ENCODE measurements at regions not wholly inside any gene's neighbourhood (a gene's known extent, or its start where the extent isn't known, plus 50 kb on each side); places are given as distances from the start of the nearest gene placed in this dataset.

DNA sequence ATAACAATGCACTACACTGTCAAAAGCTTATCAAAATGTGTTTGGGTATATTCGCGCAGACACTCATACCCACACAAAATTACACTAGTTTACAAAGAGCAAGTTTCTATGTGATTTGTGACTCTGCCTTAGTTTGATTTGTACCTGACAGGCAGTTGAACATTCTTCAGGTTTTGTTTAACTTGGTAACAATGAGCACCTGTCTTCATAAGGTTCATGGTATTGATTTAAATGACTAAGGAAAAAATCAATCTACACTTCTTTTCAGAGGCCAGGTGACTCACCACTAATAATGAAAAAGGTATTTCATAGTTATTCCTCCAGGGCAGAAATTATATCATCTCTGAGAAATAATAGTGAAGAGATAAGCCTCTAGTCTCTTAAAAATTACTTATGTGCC lies 1114.6 kb upstream of the AGA start:
- no peak for DNase-seq
- intact Hi-C loops (cut with DNase I), result no loop called here
- no peak for ATAC-seq

DNA sequence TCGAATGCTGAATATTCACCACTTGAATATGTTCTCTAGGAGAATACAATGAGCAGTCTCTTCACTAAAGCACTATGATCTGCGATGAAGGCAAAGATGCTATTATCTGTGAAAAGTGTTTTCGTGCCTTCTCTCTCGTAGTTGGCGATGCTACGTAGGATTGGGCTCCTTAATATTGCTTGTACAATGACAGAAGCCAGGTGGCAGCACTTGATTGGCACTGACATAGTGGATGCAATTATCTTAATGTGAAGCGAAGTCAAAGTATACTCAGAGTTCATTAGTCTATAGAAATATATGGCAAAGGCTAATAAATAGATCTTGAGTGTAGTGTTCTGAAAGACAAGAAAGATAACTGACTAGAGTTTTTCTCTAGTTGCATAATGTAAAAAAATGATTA lies 1135.7 kb upstream of the AGA start:
- ATAC-seq (no peak), DNase-seq (no peak)
- intact Hi-C loops (cut with DNase I), result no loop called here

DNA sequence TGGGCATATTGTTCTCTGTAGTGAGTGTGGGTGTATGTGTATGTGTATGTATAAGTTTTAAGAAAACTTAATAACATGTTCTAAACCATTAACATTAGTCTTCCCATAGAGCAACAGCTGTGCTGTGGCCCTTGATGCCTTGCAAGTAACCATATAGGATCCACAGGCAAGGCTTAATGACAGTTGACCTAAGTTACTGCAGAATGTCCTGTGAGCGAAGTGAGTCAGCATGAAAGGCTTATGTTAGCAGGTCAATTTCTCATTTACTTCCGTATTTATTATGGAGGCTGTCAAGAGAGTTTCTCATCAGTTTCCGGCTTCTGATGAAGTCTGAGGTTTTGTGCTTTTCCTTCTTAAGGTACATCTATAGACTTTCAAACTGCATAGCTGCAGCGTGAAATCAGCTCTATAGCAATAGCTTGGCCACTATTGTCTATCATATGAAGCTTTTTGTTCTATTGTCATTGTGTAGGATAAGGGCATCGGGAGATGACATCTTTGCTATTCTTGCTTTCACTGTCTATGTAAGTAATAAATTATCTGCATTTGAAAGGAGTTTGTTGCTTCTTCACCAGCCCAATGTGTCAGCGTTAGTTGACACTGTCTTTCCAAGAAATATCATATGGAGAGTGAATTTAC lies 1153.4 kb upstream of the AGA start:
- ATAC-seq (no peak), DNase-seq (no peak)
- intact Hi-C loops (cut with DNase I), result no loop called here

DNA sequence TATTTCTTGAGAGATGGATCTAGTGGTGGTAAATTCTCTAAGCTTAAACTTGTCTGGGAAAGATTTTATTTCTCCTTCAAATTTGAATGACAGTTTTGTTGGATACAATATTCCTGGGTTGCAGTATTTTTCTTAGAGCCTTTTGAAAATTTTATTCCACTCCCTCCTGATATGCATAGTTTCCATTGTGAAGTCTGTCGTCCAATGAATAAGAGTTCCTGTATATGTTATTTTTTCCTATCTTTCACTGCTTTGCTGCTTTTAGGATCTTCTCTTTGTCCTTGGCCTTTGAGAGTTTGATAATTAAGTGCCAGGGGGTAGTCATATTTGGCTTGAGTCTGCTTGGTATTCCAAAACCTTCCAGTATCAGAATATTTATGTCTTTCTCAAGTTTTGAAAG lies 1156.4 kb upstream of the AGA start:
- no peak for ATAC-seq
- DNase-seq, result no peak
- intact Hi-C loops (cut with DNase I), result no loop called here

DNA sequence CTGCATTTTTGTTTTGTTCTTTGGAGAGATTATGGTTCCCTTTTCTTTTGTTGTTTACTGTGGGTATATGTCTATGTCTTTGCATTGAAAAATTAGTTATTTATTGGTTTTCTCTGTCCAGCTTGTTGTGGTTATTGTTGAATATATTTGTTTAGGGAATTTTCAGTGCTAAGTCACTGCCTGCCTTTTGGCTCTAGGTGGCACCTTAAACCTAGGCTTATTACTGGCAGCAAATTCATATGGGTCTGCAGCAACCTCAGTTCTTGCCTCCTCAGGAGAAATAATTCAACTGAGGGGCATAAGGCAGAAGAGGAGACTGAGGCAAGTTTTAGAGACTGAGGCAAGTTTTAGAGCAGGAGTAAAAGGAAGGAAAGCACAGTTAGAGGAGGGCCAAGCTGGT lies 1157.3 kb upstream of the AGA start:
- ATAC-seq (no peak), DNase-seq (no peak)
- intact Hi-C loops (cut with DNase I), result no loop called here

DNA sequence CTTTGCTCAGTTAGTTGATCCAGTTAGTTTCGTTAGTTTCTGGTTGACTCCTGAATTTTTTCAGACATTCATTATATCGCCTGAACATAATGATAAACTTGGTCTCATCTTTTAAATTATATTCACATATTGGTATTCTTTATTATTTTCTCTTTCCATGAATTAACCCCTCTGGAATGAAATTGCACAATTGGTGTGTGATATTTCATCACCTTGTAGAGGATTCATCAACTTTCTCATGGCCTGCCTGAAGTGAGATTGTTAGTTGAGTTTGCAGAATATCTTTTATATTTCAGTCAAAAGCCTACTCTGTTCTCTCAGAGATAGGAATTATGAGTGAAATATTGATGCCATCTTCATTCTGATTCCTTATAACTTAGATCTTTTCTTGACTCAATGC lies 1160.6 kb upstream of the AGA start:
- intact Hi-C loops (cut with DNase I), result no loop called here
- DNase-seq (no peak), ATAC-seq (no peak)

DNA sequence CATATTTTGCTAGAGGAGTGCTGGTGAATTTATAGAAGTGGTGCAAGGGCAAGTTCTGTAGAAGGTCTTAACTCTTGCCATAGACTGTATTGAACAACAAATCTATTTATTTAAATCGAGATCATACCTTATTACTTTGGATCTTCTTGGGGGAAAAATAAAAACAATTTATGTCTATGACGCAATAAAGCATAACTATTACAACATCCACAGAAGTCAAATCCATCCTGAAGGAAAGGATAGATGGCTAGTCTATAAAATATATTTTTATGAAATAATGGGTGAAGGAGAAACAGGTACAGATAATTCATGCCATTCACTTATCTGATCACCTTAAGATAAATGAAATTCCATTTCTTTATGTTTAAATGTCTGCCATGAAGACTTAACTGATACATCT lies 1168.8 kb upstream of the AGA start:
- no peak for ATAC-seq
- intact Hi-C loops (cut with DNase I), result no loop called here

DNA sequence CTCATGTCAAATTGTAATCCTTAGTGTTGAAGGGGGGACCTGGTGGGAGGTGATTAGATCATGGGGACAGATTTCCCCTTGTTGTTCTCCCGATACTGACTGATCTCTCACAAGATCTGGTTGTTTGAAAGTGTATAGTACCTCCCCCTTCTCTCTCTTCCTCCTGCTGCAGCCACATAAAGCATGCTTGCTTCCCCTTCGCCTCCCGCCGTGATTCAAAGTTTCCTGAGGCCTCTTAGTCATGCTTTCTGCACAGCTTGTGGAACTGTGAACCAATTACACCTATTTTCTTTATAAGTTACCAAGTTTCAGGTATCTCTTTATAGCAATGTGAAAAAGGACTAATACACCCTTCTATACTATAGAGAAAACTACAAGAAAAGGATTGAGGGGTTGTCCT lies 1170.5 kb upstream of the AGA start:
- ATAC-seq, result no peak
- no peak for DNase-seq
- intact Hi-C loops (cut with DNase I), result no loop called here

More for the DNA sequence above, 1168.8 kb upstream of the AGA start:
- DNase-seq, result no peak

DNA sequence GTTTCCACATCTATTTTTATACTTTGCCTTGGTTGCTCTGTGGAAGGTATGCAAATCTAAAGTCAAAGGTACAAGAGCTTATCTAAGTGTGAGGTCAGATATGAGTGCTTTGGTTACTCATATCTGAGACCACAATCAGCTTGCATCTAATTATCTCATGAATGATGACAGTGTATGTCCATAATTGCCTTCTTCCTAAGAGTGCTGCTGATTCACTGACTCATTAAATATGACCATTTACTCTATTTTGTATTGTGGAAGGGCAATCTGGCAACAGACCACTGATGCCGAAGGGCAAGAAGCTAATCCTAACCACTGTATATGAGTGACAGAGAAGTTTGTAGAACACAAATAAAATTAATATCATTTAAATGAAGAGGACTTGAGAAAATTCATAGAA lies 1190.2 kb upstream of the AGA start:
- ATAC-seq, result no peak
- intact Hi-C loops (cut with DNase I), result no loop called here

DNA sequence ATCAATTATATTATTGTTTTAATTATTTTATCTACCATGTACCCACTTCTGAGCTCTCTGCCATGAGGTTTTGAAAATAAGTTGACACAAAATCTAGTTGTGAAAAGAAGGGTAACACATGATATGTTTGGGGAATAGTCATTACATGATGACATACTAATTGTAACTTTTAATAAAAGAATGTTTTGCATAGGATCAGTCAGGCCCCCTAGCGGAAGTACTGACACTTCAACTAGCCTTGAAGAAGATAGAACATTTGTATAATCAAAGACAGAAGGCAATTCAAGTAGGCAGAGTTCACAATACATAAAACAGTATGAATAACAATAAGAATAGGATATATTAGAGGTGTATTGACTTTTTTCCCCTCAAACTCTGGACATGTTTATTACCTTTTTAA lies 1191.0 kb upstream of the AGA start:
- DNase-seq, result no peak
- ATAC-seq, result no peak
- intact Hi-C loops (cut with DNase I), result no loop called here

More for the DNA sequence above, 1190.2 kb upstream of the AGA start:
- DNase-seq, result no peak

DNA sequence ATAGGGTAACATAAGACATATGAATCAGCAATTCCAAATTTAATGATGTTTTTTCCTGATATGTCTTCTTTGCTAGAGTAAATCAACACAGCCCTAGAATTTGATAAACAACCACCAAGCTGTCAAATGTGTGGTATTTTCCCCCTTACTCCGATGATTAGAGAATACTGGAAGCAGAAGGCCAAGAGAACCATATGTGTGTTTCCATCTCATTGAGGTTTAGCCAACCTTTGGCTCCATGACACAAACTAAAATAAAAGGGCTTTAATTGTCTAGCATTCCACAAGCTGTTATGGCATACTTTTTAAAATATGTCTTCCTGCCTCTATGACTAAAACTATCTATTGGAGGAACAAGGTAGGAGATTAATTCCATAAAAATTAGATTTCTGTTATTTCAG lies 1222.4 kb upstream of the AGA start:
- ATAC-seq (no peak), DNase-seq (no peak)
- intact Hi-C loops (cut with DNase I), result no loop called here

DNA sequence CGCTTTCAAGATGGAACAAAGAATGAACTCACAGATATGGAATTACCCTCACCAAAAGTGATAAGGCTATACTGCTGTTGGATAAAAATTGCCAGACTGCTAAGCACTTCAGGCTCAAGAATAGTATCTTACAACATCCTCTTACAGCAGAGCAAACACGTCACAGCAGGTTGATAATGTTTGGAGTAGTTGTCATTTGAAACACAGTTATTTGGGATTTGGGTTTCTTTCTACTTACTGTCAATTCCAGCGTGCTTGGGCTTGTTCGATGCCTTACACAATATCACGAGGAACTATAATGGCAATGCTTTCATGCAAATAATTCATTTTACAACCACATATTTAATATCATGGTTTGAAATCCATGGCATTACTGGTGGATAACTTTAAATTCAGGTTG lies 1223.7 kb upstream of the AGA start:
- ATAC-seq (no peak), DNase-seq (no peak)
- intact Hi-C loops (cut with DNase I), result no loop called here

DNA sequence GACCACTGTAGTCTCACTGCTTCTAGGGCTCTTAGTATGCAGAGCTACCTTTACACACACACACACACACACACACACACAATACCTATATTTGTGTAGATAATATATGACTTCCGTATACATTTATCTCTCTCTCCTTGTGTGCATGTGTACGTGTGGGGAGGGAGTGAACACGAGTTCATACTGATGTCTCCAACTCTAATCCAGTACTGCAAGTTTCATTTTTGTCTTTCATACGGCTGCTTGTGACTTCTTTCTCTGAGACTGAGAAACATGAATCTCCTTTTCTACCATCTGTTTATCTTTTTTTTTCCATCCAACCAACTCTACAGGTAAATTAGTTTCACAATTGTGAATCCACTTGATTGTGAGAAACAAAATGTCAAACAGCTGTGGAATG lies 1229.5 kb upstream of the AGA start:
- intact Hi-C loops (cut with DNase I), result no loop called here
- no peak for DNase-seq
- no peak for ATAC-seq

DNA sequence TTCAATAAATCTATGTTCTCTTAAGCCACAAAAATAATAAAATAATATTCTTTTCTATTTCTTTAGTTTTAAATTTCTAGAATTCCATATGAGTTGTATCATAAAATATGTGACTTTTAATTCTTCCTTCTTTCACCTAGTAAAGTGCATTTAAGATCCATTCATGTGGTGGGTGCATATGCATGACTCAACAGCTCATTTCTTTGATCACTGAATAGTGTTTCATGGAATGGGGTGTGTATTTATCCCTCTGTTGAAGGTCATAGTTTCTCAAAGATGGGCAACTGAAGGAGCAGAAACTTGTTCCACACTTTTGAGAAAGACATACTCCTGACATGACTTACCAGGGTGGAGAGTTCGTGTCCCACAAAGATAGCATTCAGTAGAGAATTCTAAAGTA lies 1230.3 kb upstream of the AGA start:
- no peak for ATAC-seq
- intact Hi-C loops (cut with DNase I), result no loop called here

DNA sequence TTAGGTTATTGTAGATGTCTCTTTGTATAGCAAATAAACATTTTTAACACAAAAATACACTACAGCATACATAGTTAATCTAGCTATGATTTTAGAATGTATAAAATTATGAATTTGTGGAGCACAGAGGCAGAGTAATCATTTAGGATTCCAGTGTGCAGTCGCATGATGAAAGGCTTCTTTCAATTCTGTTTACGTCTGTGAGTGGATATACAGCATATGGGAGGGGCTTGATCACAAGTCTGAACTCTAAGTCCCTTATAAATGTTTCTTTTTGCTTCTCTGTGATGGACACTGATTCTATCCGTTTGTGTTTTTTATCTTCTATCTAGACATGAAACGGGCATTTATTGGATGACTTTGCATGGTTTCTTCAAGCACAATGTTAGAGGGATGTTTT lies 1239.6 kb upstream of the AGA start:
- DNase-seq (no peak), ATAC-seq (no peak)
- intact Hi-C loops (cut with DNase I), result no loop called here

More for the DNA sequence above, 1230.3 kb upstream of the AGA start:
- DNase-seq, result no peak

DNA sequence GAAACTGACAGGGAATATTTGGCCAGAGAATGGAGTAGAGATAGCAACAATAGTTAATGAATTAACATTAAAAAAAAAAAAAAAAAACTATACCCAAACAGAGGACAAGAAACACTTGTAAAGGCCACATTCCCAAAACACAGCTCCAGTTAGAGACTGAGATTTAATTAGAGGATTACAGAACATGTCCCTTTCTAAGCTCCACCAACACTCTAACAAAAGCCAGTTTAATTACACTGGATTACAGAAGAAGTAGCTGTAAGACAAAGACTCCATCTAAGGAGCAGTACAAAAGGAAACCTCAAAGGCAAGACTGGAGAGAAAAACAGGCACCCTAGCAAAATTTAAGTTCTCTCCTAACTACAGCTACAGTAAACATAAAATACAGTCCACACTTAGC lies 1247.7 kb upstream of the AGA start:
- DNase-seq (no peak), ATAC-seq (no peak)
- intact Hi-C loops (cut with DNase I), result no loop called here

DNA sequence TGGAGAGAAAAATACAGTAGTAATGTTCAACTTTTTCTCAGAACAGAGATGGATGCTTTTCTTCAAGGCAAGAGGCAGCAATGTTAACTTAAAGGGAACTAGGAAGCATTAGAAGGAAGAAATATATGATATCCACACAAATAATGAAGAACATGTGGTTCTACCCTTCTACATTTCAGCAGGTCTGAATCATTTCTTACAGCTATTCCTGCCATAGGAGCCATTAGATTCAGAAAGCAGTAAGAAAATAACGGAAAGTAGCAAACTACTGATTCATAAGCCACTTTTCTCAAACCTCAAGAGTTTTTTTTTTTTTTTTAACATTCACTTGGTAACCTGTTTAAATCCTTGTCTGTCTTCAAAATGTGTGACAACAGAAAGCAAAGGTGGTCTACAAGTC lies 1251.6 kb upstream of the AGA start:
- intact Hi-C loops (cut with DNase I), result no loop called here
- ATAC-seq (no peak), DNase-seq (no peak)

DNA sequence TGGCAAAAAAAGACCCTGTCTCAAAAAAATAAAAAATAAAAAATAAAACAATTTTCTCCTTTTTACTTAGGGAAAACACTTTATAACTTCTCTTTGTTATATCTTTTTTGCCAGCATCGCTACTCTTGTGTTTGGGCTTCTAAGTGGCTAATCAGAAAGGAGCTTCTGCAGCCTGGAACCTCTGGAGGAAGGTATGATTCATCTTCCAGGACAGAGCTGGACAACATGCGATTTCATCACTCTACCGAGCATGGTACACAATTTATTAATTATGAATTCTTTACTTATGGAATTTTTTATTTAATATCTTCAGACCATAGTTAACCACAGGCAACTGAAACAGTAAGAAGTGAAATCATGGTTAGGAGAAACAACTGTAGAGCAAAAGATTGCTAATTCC lies 1254.3 kb upstream of the AGA start:
- intact Hi-C loops (cut with DNase I), result no loop called here
- no peak for ATAC-seq
- DNase-seq, result no peak

DNA sequence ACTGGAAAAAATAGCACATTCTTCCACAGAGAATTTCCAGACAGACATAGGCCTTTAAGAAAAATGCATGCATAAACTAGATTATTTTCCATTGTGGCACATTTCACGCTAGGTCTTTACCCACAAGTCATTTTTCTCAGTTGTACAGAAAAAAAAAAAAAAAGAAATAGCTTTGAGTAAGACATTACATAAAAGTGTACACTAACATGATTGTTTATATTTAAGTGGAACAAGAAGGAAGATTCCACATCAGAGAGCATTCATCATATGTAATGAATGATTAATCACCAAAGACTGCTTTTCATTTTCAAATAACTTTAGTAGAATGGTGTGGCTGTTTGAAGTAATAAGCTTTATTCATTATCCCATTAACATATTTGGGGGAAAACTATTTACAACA lies 1270.2 kb upstream of the AGA start:
- intact Hi-C loops (cut with DNase I), result no loop called here

DNA sequence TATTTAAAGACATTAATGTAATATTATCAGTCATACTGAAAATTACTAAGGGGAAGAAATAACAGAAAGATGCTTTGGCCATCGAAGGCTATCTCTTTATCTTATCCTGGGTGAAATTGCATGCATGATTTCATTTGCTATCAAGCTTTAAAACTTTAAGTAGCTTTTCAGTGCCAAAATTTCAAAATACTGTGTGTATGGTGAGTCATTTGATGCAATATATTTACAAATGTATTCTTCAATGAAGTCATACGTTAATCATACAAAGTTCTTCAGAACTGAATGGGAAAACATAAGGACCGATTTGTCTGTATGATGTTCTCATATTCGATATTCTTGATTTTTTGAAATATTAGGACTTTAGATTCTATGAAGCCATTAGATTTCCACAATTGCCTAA lies 1295.8 kb upstream of the AGA start:
- DNase-seq, result no peak
- no peak for ATAC-seq
- intact Hi-C loops (cut with DNase I), result no loop called here

More for the DNA sequence above, 1270.2 kb upstream of the AGA start:
- ATAC-seq (no peak), DNase-seq (no peak)

DNA sequence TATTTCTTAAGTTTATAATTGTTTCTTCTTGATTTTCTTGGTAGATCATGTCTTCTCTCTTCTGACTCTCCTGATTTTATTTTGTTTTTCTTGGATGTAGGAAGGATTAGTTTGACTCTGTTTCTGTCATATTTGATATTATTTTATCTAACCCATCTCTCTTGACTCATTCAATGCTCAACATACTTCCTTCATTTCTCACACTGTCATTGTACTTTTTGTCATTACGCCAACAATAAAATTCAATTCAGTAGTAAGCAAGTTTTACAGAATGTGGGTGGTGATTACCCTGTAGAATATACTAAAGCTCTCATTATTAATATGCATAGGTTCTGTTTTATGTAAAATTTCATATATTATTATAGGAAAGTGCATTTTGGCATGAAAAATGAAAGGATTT lies 1303.0 kb upstream of the AGA start:
- ATAC-seq (no peak), DNase-seq (no peak)
- intact Hi-C loops (cut with DNase I), result no loop called here

DNA sequence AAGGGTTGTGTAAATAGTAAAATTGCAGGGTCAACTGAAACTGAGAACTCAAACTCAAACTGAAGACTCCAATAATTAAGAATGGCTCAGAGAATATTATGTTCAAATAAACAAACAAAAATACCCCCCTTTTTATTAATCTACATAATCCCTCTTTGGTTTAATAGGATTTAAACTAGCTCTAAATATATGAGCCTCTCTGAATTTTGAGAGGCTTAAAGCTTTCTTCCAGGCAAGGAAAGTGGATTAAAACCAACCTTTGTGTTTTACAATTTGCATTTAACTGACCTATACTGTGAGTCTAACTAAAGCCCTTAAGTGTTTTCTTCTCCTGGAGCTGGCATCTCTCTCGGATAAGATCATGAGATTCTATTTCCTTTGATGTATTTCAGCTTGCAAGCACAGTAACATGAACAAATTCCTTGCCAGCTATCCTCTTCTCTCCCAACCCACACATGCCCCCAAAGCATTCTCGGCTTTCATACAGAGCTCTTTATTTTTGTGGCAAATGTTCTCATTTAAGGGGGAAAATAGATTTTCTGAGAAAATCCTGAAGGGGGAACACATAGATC lies 1310.8 kb upstream of the AGA start:
- intact Hi-C loops (cut with DNase I), result no loop called here
- DNase-seq (no peak), ATAC-seq (no peak)
